NCI-H2196 (cell line): ENCODE measurements at regions not wholly inside any gene's neighbourhood (a gene's known extent, or its start where the extent isn't known, plus 50 kb on each side); places are given as distances from the start of the nearest gene placed in this dataset.

ENCODE experiments used
- DNase-seq: peaks from one replicate; lab custom pipeline; 2025; ENCODE audit not compliant: unreplicated experiment; lab: John Stamatoyannopoulos, UW

- no peak for DNase-seq
Measured at GRCh38 chr7:10104292-10104691, 869.4 kb upstream of the PHF14 start.

DNA sequence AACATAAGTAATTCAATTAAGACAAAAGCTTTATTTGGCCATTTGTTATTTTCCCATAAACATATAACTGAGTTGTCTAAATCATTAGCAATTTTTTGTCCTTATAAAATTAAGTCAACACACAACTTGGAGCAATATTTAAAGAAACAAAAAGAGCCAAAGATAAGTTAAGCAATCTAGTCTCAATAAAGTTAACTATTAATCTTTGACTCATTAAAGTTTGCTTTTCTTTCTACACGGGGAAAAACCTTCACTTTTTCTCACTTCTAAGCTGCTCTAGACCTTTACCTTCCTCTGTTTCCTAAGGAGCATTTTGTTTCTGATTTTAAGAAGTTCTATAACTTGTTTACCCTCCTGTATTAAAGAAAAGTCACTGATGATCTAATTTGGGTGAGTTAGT lies 867.1 kb upstream of the PHF14 start:
- no peak for DNase-seq

DNA sequence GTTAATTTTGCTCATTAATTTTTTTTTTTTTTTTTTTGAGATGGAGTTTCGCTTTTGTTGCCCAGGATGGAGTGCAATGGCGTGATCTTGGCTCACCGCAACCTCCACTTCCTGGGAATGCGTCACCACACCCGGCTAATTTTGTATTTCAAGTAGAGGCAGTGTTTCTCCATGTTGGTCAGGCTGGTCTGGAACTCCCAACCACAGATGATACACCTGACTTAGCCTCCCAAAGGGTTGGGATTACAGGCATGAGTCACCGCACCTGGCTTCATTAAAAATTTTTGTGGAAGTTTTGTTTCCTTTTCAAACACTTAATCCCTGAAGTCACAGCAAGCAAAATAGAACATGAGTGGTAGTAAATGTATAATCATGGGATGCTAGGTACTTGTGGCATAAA lies 857.2 kb upstream of the PHF14 start:
- DNase-seq, result no peak

- DNase-seq, result no peak
Measured at GRCh38 chr7:10117815-10118214, 855.9 kb upstream of the PHF14 start.

DNA sequence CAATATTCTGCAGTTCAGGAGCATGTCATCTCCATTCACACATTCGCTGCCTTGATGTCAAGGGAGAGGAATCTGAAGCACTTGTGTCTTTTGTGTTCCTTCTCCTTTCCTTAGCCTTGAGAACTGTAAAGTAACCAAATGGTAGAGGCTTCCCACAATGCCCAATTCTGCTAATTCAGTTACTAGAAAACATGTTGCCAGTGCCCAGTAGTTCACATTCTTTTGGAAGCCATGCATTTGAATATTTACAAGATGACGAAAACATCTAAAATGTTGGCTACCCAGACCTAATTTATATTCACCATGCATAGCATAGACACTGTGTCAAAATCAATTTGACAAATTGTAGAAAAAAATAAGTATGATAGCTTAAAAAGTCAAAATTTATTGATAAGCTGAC lies 852.7 kb upstream of the PHF14 start:
- DNase-seq, result no peak

- no peak for DNase-seq
Measured at GRCh38 chr7:10121631-10122030, 852.0 kb upstream of the PHF14 start.

DNA sequence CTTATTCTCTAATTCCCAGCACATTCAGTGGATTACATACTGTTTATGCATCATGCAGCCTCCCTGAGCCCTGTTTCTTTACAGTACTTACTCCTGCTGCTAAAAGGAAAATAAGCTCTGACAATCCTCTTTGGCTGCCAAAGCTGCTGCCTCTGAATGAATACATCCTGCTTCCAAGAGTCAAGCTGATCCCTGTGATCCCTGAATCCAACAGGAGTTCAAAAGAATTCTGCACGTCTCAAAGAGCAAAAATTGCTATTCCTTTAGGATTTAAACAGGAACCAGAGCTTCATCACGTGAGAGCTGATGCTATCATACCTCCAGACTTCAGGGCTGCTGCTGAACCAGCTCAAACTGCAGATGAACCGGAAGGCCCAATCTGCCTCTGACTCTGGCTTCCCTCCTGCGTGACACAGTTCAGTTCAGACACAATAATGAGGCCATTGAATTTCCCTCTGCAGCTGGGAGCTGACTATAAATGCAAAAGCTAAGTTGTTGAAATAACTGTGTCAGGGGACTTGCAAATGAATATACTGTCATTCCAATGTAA lies 851.0 kb upstream of the PHF14 start:
- DNase-seq, result no peak

GRCh38 chr7:10128748-10129147 lies 844.9 kb upstream of the PHF14 start:
- no peak for DNase-seq

GRCh38 chr7:10138087-10138854 lies 835.4 kb upstream of the PHF14 start:
- no peak for DNase-seq

DNA sequence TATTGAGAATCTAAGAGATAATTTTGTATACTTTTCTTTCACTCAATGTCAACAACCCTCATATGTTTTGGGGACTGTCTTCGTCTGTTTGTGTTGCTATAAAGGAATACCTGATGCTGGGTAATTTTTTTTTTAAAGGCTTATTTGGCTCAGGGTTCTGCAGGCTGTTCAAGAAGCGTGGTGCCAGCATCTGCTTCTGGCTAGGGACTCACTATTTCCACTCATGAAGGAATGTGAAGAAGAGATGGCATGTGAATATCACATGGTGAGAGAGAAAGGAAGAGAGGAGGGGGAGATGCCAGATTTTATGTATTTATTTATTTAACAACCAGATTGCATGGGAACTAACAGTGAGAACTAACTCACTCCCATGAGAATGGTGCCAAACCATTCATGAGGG lies 827.4 kb upstream of the PHF14 start:
- no peak for DNase-seq

- DNase-seq, result no peak
Measured at GRCh38 chr7:10156972-10157371, 816.7 kb upstream of the PHF14 start.

GRCh38 chr7:10181996-10182395 lies 791.7 kb upstream of the PHF14 start:
- no peak for DNase-seq

DNA sequence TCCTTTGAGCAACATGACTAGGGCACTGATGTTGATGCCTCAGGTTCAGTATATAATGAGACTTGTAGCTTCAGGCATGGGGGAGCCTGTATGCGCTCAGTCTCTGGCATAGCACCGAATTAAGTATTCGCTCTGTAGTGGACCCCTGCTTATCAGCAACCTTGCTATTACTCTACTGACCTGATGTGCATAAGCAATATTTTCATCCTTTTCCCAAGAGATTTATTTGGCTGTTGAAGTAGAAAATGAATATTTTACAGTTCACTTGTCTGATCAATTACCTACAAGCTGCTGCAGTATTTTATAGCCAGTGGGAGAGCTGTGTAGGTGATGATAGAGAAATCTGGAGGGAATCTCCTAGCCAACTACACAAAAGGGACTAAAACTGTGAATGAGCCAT lies 781.6 kb upstream of the PHF14 start:
- DNase-seq, result no peak

GRCh38 chr7:10205696-10206095 lies 768.0 kb upstream of the PHF14 start:
- DNase-seq, result no peak

GRCh38 chr7:10210000-10210399 lies 763.7 kb upstream of the PHF14 start:
- DNase-seq, result no peak

DNA sequence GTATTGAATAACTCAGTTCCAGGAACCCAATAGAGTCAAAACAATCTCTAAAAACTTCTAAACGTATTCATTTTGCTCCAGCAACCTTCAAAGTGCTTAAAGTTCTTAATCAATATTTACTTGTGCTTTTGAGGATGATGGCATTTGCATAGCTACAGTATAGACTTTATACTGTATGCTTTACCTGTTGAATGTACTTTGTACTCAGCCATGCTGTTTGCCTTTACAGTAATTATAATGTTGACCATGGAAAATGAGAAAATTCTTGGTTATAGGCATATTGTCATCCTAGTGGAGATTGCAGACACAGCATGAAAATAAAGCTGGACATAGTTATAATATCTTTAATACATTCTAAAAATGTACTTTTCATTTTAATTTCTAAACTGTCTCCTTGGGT lies 762.7 kb upstream of the PHF14 start:
- no peak for DNase-seq

DNA sequence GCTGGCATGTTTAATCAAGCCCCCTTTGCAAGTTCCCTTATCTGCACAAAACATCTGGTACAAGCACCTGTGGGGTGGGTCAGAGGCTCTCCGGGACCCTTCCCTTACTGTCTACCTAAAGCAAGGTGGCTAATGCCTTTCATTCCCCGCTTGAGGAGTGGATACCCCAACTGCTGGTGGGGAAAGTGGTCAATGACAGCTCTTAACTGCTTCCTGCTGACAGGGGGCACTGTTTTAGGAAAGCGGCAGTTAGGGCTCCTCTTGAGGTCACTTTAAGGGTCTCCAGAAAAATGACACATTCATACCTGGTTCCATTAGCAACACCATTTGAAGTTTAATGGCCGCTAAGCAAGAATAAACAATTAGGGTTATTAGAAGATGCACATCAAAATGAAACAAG lies 761.8 kb upstream of the PHF14 start:
- no peak for DNase-seq

- no peak for DNase-seq
Measured at GRCh38 chr7:10212649-10213048, 761.0 kb upstream of the PHF14 start.

- DNase-seq, result no peak
Measured at GRCh38 chr7:10216462-10216861, 757.2 kb upstream of the PHF14 start.

DNA sequence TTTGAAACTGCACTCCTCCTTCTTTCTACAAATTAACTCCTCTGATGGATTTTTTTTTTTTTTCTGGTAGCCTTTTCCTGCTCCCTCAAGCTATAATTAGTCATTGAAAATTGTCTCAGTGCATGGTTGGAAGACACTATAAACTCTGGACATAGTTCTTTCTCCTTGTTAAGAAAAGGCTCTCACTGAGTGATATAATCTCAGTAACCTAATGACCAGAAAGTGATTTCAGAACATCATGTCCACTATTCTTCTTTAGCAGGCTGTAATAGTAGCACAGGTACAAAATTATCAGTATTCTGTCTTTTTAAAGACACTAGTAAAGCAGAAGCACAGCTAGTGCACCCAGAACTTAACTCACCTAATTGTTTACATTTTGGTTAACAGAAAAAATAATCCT lies 752.6 kb upstream of the PHF14 start:
- no peak for DNase-seq

- no peak for DNase-seq
Measured at GRCh38 chr7:10222976-10223375, 750.7 kb upstream of the PHF14 start.

GRCh38 chr7:10225275-10225674 lies 748.4 kb upstream of the PHF14 start:
- DNase-seq, result no peak

DNA sequence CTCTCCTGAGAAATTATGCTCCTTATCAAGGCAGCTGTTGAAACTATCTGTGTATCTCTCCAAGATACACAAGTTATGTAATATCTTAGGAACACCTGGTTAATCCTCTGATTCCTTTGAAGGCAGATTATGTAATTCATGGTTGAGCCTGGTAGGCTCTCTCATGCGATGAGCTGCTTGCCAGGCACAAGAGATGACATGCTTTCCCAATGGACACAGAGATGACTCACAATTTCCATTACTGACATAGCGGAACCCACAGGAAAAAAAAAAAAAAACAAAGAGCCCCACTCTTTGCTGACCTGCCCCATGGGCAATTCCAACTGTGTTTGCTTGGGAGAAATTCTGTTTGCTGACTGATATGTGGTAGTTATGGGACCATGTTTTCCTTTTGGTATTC lies 736.4 kb upstream of the PHF14 start:
- no peak for DNase-seq
